Bronchial epithelial cell (primary cell): ENCODE measurements at regions not wholly inside any gene's neighbourhood (a gene's known extent, or its start where the extent isn't known, plus 50 kb on each side); places are given as distances from the start of the nearest gene placed in this dataset.

Experiments
- DNase-seq: peaks from one replicate; pipeline ENCODE4 v3.0.0-alpha.2; 2010; ENCODE audit warnings: low read depth
- FAIRE-seq: peaks from 2 replicates; lab custom pipeline; 2011; peaks lifted over from hg19 to GRCh38; lab: Jason Lieb, UNC
- H3K27me3 ChIP-seq: 2 replicates; pipeline ENCODE4 v1.5.1; 2011; ENCODE audit warnings: low read length; ENCODE audit not compliant: control insufficient read depth, insufficient read depth
- H3K36me3 ChIP-seq: 2 replicates; pipeline ENCODE4 v1.5.1; 2011; ENCODE audit warnings: low read length; ENCODE audit not compliant: control insufficient read depth, insufficient read depth
- H3K4me3 ChIP-seq: 2 replicates; pipeline ENCODE4 v1.5.1; 2011; ENCODE audit warnings: mild to moderate bottlenecking, low read depth, low read length, control low read depth
- CTCF ChIP-seq: IDR thresholded peaks from 2 replicates; pipeline ENCODE4 v1.5.1; 2011; ENCODE audit warnings: mild to moderate bottlenecking, moderate library complexity, low read length, control low read depth, inconsistent platforms; ENCODE audit not compliant: insufficient read depth, severe bottlenecking

GRCh38 chr3:193114431-193115340 lies 126.3 kb upstream of the PLAAT1 start:
- no peak for FAIRE-seq
- H3K4me3 ChIP-seq, result no peak overlapping the region
- no peak for TF ChIP-seq CTCF
- no peaks in the 10 kb centered on the region for H3K27me3 ChIP-seq
- H3K36me3 ChIP-seq, result no peaks in the 10 kb centered on the region
- DNase-seq, result peak; percentile 9

- no peak for TF ChIP-seq CTCF
- FAIRE-seq (no peak), DNase-seq (no peak)
- H3K27me3 ChIP-seq, result no peaks in the 10 kb centered on the region
- no peak overlapping the region for H3K4me3 ChIP-seq
- no peaks in the 10 kb centered on the region for H3K36me3 ChIP-seq
Observed at GRCh38 chr3:193116871-193117270, 124.2 kb upstream of the PLAAT1 start.

GRCh38 chr3:193118907-193119306 lies 122.1 kb upstream of the PLAAT1 start:
- DNase-seq (no peak), FAIRE-seq (no peak)
- Histone ChIP-seq H3K4me3 (no peak overlapping the region), H3K27me3 (no peaks in the 10 kb centered on the region), H3K36me3 (no peaks in the 10 kb centered on the region)
- no peak for TF ChIP-seq CTCF

- TF ChIP-seq CTCF, result no peak
- H3K4me3 ChIP-seq, result no peak overlapping the region
- no peak for DNase-seq
- no peak for FAIRE-seq
- H3K27me3 ChIP-seq, result no peaks in the 10 kb centered on the region
- H3K36me3 ChIP-seq, result no peaks in the 10 kb centered on the region
Observed at GRCh38 chr3:193119926-193120325, 121.1 kb upstream of the PLAAT1 start.

GRCh38 chr3:193124861-193125260 lies 116.2 kb upstream of the PLAAT1 start:
- FAIRE-seq, result no peak
- Histone ChIP-seq H3K36me3 (no peaks in the 10 kb centered on the region), H3K4me3 (no peak overlapping the region), H3K27me3 (no peaks in the 10 kb centered on the region)
- no peak for DNase-seq
- no peak for TF ChIP-seq CTCF
